ENCODE measurements at regions not wholly inside any gene's neighbourhood (a gene's known extent, or its start where the extent isn't known, plus 50 kb on each side); places are given as distances from the start of the nearest gene placed in this dataset.

DNA sequence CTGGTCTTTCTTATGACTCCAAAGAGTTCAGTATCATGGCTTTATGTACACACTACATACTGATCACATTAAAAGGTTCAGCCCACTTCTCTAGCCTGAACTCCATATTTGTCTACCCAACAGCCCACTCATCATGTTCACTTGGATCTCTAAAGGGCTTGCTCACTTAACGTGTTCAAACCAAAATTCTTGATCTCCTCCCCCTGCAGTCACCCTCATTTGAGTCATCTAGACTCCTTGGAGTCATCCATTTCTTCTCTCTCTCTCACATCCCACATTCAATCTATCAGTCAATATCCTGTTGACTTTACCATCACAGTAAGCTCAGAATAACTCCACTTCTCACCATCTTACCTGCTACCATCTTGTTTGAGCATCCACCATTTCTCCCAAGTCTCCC lies 148.4 kb upstream of the ARID2 start (continued):
- TF ChIP-seq WHSC1 (IDR thresholded peaks at IDR 0.05; ENCODE audit: low read length): no peak
- TF ChIP-seq XRCC3 (IDR thresholded peaks at IDR 0.05): no peak

DNA sequence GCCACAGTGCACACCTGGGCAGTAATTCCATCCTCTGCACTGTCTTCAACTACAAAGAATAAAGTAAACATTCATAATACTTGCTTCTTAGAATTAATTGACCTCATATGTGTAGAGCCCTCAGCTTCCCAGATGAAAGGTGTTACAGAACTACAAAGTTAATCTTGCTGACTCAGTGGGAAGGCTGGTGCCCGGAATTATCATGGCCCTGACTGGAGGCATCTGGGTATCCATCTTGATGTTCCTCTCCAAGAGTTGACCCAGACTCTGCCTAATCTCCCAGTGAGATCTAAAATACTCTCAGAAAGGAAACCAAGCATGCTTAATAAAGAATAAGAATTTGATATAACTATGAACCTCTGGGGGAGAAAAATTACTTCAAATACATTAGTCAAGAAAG lies 147.0 kb upstream of the ARID2 start:
- no peaks in the 10 kb centered on the region for H3K9me3 ChIP-seq (replicated peaks; ENCODE audit: control insufficient read depth, insufficient read depth, low read depth, low read length)
- no peaks in the 10 kb centered on the region for H3K79me2 ChIP-seq (ENCODE audit: control insufficient read depth, insufficient read depth, low read length)
- ChIA-PET POLR2A (interaction anchor here (0.7 kb wide), 1 partner anchor 170 kb away, joined by 3 read pairs; no protein-coding TSS in a partner anchor), CTCF (ENCODE audit: low intra/inter-chr PET ratio) (no interaction called here)
- H4K20me1 ChIP-seq (replicated peaks; ENCODE audit: control insufficient read depth, insufficient read depth, low read length): no peaks in the 10 kb centered on the region; the same call in 1 of the 2 replicates
- no peak overlapping the region for H3K4me2 ChIP-seq (ENCODE audit: insufficient read depth, low read length)
- H3K9me1 ChIP-seq (ENCODE audit: control insufficient read depth, insufficient read depth, low read length): no peaks in the 10 kb centered on the region
- no peak for DNase-seq (ENCODE audit: extremely low read depth in 1 of 4, low spot score in 3 of 4)
- H3K27ac ChIP-seq (ENCODE audit: extremely low read depth, low read depth, low read length): no peak overlapping the region
- no peaks in the 10 kb centered on the region for H3K4me1 ChIP-seq (replicated peaks in 1 of 2; ENCODE audit: control insufficient read depth in 2 of 2, insufficient read depth in 2 of 2, low read length in 2 of 2)
- no peaks in the 10 kb centered on the region for H3K36me3 ChIP-seq (ENCODE audit: control insufficient read depth, insufficient read depth, low read length)
- H3K9ac ChIP-seq (ENCODE audit: insufficient read depth in 1 of 2, low read depth in 2 of 2, low read length in 2 of 2): no peak overlapping the region
- no peak overlapping the region for H2AFZ ChIP-seq (ENCODE audit: low read depth, low read length)
- intact Hi-C loops (cut with micrococcal nuclease) (no loop called here), in situ Hi-C loops (cut with MboI) (no loop called here)
- peaks cover 4 to 18% of the 10 kb centered on the region in 2 experiments; a peak in 3 of 5 replicates for H3K27me3 ChIP-seq (ENCODE audit: control insufficient read depth in 2 of 2, insufficient read depth in 2 of 2, low read length in 2 of 2)
- ATAC-seq: no peak
- BruUV-seq (replicated peaks): no TSS peak
- 0% methylated on average over 1 of the region's 1 CpG for WGBS (ENCODE audit: insufficient coverage, low coverage, missing lambda C conversion rate)
- H3K4me3 ChIP-seq: no peak overlapping the region
- TF ChIP-seq POLR2AphosphoS2 (IDR thresholded peaks at IDR 0.05; ENCODE audit: low read length) (no peak), TRIM24 (IDR thresholded peaks at IDR 0.05) (no peak), ARID3A (IDR thresholded peaks at IDR 0.05; ENCODE audit: borderline replicate concordance, low read depth, low read length) (no peak), HDAC2 (IDR thresholded peaks at IDR 0.05) (no peak), KHSRP (IDR thresholded peaks at IDR 0.05) (no peak), CHAMP1 (IDR thresholded peaks at IDR 0.05) (no peak)
- TF ChIP-seq, protein P1, sequence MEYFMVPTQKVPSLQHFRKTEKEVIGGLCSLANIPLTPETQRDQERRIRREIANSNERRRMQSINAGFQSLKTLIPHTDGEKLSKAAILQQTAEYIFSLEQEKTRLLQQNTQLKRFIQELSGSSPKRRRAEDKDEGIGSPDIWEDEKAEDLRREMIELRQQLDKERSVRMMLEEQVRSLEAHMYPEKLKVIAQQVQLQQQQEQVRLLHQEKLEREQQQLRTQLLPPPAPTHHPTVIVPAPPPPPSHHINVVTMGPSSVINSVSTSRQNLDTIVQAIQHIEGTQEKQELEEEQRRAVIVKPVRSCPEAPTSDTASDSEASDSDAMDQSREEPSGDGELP (CRISPR knock-in tag; IDR thresholded peaks at IDR 0.05; ENCODE audit: borderline replicate concordance): no peak
- TF ChIP-seq, protein P2, sequence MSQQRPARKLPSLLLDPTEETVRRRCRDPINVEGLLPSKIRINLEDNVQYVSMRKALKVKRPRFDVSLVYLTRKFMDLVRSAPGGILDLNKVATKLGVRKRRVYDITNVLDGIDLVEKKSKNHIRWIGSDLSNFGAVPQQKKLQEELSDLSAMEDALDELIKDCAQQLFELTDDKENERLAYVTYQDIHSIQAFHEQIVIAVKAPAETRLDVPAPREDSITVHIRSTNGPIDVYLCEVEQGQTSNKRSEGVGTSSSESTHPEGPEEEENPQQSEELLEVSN (IDR thresholded peaks at IDR 0.05; ENCODE audit: borderline replicate concordance in 1 of 2, extremely low read depth in 1 of 2, insufficient read depth in 1 of 2, insufficient read length in 1 of 2, low read depth in 1 of 2, low read length in 1 of 2, poor library complexity in 1 of 2, severe bottlenecking in 1 of 2): no peak
- no peak for FAIRE-seq

All from K562 (cell line).